ENCODE measurements at regions not wholly inside any gene's neighbourhood (a gene's known extent, or its start where the extent isn't known, plus 50 kb on each side); places are given as distances from the start of the nearest gene placed in this dataset.

DNA sequence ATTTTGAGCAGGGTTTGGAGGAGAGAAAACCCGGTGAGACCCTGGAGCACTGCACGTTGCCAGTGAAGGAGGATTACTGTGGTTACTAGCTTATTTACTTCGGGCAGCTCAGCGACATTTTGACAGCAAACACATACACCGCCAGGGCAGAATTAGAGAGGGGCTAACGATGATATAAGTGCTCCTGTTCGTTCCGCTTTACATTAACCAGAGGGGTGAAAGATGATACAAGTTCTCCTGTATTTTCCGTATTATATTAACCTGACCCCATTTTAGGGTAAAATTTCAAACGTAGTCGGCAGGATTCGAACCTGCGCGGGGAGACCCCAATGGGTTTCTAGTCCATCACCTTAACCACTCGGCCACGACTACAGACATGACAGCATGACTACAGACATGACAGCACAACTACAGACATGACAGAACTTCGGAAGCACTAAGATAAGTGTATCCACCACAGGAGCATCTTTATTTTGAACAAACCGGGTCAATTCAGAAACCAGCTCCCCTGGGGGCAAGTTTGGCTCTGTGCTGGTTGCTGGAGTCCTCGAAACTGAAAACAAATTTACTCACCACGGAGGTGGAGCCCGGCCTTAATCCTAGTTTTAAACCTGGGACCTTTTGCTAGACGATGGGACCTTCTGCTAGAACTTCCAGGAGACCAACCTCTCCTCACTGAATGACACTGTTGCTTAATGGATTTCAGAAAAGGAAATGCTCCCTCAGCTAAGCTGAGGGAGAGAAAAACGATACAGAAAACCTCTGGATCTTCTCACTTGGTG is 80.4 kb upstream of the ZNF184 start:
- FAIRE-seq (peak; percentile 73), DNase-seq (ENCODE audit: low read depth, low spot score) (peak; percentile 7)
- Histone ChIP-seq H3K27me3 (ENCODE audit: control insufficient read depth in 2 of 2, insufficient read depth in 2 of 2, low read length in 2 of 2) (peaks cover 22 to 43% of the 10 kb centered on the region in 2 experiments), H3K27ac (ENCODE audit: insufficient read depth, low read depth, low read length) (no peak overlapping the region), H3K36me3 (ENCODE audit: control insufficient read depth in 2 of 2, extremely low read depth in 1 of 2, insufficient read depth in 2 of 2, low read length in 2 of 2) (no peaks in the 10 kb centered on the region), H4K20me1 (replicated peaks; ENCODE audit: control insufficient read depth, extremely low read depth, insufficient read depth, low read length) (no peaks in the 10 kb centered on the region), H3K9me1 (replicated peaks; ENCODE audit: control insufficient read depth, extremely low read depth, insufficient read depth, low read length) (no peaks in the 10 kb centered on the region), H3K9me3 (replicated peaks; ENCODE audit: control insufficient read depth, insufficient read depth, low read length) (no peaks in the 10 kb centered on the region), H3K79me2 (ENCODE audit: control insufficient read depth, insufficient read depth, low read length) (no peaks in the 10 kb centered on the region), H3K4me3 (replicated peaks in 1 of 3; ENCODE audit: insufficient read depth in 1 of 3, low read depth in 1 of 3, low read length in 3 of 3) (peak overlapping the region in 2 of 3 experiments; percentile 20 to 33), H3K4me2 (ENCODE audit: insufficient read depth, low read length) (peak overlapping the region; percentile 75), H3K4me1 (ENCODE audit: control insufficient read depth, extremely low read depth, insufficient read depth, low read length) (peaks cover 1% of the 10 kb centered on the region), H3K9ac (replicated peaks; ENCODE audit: extremely low read depth, insufficient read depth, low read length) (no peak overlapping the region), H2AFZ (ENCODE audit: low read depth, low read length) (peak overlapping the region; percentile 15)
- dilution Hi-C loops (cut with MboI; ENCODE audit: extremely low pct_ligation_motif_present, low sequenced_read_pairs): no loop called here
- POLR2A ChIA-PET: no interaction called here
- intact Hi-C loops (cut with micrococcal nuclease): no loop called here
- TF ChIP-seq MYC (IDR thresholded peaks at IDR 0.05; ENCODE audit: low read depth, low read length) (no peak), POLR2AphosphoS5 (IDR thresholded peaks at IDR 0.05; ENCODE audit: insufficient read depth, low read depth, low read length) (no peak), POLR2A (IDR thresholded peaks at IDR 0.05; ENCODE audit: low read depth, low read length) (no peak), JUN (IDR thresholded peaks at IDR 0.05; ENCODE audit: borderline replicate concordance, insufficient read depth, insufficient read length, low read depth) (no peak), CTCF (IDR thresholded peaks at IDR 0.05; ENCODE audit: extremely low read depth in 1 of 2, insufficient read depth in 1 of 2, low read depth in 1 of 2, low read length in 2 of 2) (no peak), EZH2 (IDR thresholded peaks at IDR 0.05; ENCODE audit: borderline replicate concordance, low read depth, low read length, severe bottlenecking) (no peak), GATA2 (IDR thresholded peaks at IDR 0.05; ENCODE audit: insufficient read depth, insufficient read length, low read depth, low read length) (no peak), FOS (IDR thresholded peaks at IDR 0.05; ENCODE audit: borderline replicate concordance, insufficient read depth, low read length) (no peak)
- TF ChIP-seq, protein P1, sequence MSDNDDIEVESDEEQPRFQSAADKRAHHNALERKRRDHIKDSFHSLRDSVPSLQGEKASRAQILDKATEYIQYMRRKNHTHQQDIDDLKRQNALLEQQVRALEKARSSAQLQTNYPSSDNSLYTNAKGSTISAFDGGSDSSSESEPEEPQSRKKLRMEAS (IDR thresholded peaks at IDR 0.05; ENCODE audit: insufficient read depth, insufficient read length): no peak
- CTCF ChIA-PET: interaction anchor here (0.6 to 2.3 kb wide), 6 partner anchors 8 to 199 kb away, joined by 3 to 14 read pairs (median 6); no protein-coding TSS in a partner anchor
- BruUV-seq (replicated peaks): TSS peak; percentile 85

Data from endothelial cell of umbilical vein (primary cell).